ENCODE measurements at regions not wholly inside any gene's neighbourhood (a gene's known extent, or its start where the extent isn't known, plus 50 kb on each side); places are given as distances from the start of the nearest gene placed in this dataset.

DNA sequence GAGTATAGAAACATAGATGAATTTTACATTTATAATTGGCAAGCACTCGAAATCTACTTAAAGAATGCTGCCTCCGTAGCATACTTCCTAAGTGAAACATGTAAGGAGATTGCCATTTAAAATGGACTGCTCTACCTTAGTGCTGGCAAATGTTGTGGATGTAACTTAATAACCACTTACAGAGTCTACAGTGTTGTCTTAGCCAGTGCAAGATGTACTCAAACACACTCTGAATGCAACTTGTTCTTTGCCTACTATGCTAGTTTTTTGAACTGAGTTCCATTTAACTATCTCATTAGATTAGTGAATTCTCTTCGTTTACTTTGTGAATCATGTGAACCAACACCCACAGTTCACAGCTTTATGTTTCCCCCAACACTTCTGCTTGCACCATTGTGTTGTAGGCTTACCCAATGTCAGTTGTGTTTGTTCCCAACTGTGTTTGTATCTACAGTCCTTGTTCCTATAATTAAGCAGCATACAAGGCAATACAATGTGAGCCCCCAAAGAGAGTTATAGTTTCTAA is 345.5 kb upstream of the LYPLAL1 start:
- TF ChIP-seq, protein P1, sequence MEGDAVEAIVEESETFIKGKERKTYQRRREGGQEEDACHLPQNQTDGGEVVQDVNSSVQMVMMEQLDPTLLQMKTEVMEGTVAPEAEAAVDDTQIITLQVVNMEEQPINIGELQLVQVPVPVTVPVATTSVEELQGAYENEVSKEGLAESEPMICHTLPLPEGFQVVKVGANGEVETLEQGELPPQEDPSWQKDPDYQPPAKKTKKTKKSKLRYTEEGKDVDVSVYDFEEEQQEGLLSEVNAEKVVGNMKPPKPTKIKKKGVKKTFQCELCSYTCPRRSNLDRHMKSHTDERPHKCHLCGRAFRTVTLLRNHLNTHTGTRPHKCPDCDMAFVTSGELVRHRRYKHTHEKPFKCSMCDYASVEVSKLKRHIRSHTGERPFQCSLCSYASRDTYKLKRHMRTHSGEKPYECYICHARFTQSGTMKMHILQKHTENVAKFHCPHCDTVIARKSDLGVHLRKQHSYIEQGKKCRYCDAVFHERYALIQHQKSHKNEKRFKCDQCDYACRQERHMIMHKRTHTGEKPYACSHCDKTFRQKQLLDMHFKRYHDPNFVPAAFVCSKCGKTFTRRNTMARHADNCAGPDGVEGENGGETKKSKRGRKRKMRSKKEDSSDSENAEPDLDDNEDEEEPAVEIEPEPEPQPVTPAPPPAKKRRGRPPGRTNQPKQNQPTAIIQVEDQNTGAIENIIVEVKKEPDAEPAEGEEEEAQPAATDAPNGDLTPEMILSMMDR (IDR thresholded peaks at IDR 0.05), result no peak
- TF ChIP-seq EP300 (IDR thresholded peaks at IDR 0.05), result no peak

All from ovary (tissue), 3 donors.